IPS DF 6.9 (cell line): ENCODE measurements at regions not wholly inside any gene's neighbourhood (a gene's known extent, or its start where the extent isn't known, plus 50 kb on each side); places are given as distances from the start of the nearest gene placed in this dataset.

ENCODE experiments used
- DNase-seq: peaks from one replicate; pipeline ENCODE4 v3.0.0-alpha.2; 2013; ENCODE audit warnings: low read depth, low spot score
- H3K27ac ChIP-seq: one replicate; pipeline ENCODE4 v1.5.1; 2013; ENCODE audit warnings: low read length, control low read depth
- H3K27me3 ChIP-seq: 2 replicates; pipeline ENCODE4 v1.6.1; 2013; ENCODE audit warnings: mild to moderate bottlenecking, low read length; ENCODE audit not compliant: control insufficient read depth, insufficient read depth
- H3K36me3 ChIP-seq: 2 replicates; pipeline ENCODE4 v1.6.1; 2013; ENCODE audit warnings: low read length; ENCODE audit not compliant: control insufficient read depth, insufficient read depth
- H3K4me1 ChIP-seq: 2 replicates; pipeline ENCODE4 v1.6.1; 2013; ENCODE audit warnings: low read length; ENCODE audit not compliant: control insufficient read depth, insufficient read depth
- H3K4me3 ChIP-seq: 2 replicates; pipeline ENCODE4 v1.5.1; 2013; ENCODE audit warnings: mild to moderate bottlenecking, low read length
- H3K9me3 ChIP-seq: 2 replicates; pipeline ENCODE4 v1.6.1; 2013; ENCODE audit warnings: low read length, inconsistent platforms; ENCODE audit not compliant: control insufficient read depth, insufficient read depth
- WGBS: extraction: QIAGEN DNeasy Blood & Tissue Kit; methylation state at CpG from one replicate; pipeline ENCODE4 v1.1.7; 2013; ENCODE audit warnings: mixed read lengths, missing lambda C conversion rate; ENCODE audit not compliant: insufficient read length, insufficient coverage; 5-methylcytosine and 5-hydroxymethylcytosine counted together

GRCh38 chr6:148203970-148204369 lies 138.7 kb upstream of the SASH1 start:
- Histone ChIP-seq H3K4me3 (no peak overlapping the region), H3K36me3 (no peaks in the 10 kb centered on the region), H3K27me3 (no peaks in the 10 kb centered on the region), H3K9me3 (no peaks in the 10 kb centered on the region), H3K27ac (no peak overlapping the region), H3K4me1 (no peaks in the 10 kb centered on the region)
- DNase-seq, result no peak
- WGBS, result no CpG with 5 or more reads among the region's 9 CpGs

GRCh38 chr6:148208298-148208697 lies 134.3 kb upstream of the SASH1 start:
- H3K27me3 ChIP-seq, result no peaks in the 10 kb centered on the region
- DNase-seq, result no peak
- H3K9me3 ChIP-seq, result no peaks in the 10 kb centered on the region
- H3K4me3 ChIP-seq, result no peak overlapping the region
- no peaks in the 10 kb centered on the region for H3K4me1 ChIP-seq
- WGBS, result no CpG with 5 or more reads among the region's 3 CpGs
- no peaks in the 10 kb centered on the region for H3K36me3 ChIP-seq
- H3K27ac ChIP-seq, result no peak overlapping the region

GRCh38 chr6:148211777-148212324 lies 130.8 kb upstream of the SASH1 start:
- no CpG with 5 or more reads among the region's 11 CpGs for WGBS
- Histone ChIP-seq H3K4me1 (no peaks in the 10 kb centered on the region; the same call in 1 of the 2 replicates), H3K27ac (no peak overlapping the region), H3K36me3 (no peaks in the 10 kb centered on the region), H3K27me3 (no peaks in the 10 kb centered on the region), H3K4me3 (no peak overlapping the region), H3K9me3 (no peaks in the 10 kb centered on the region)
- DNase-seq, result no peak

- WGBS, result 100% methylated on average over 2 of the region's 3 CpGs
- Histone ChIP-seq H3K9me3 (no peaks in the 10 kb centered on the region), H3K27ac (no peak overlapping the region), H3K4me3 (no peak overlapping the region), H3K27me3 (no peaks in the 10 kb centered on the region), H3K4me1 (no peaks in the 10 kb centered on the region; the same call in 1 of the 2 replicates), H3K36me3 (no peaks in the 10 kb centered on the region)
- no peak for DNase-seq
Observed at GRCh38 chr6:148212366-148212765, 130.3 kb upstream of the SASH1 start.

GRCh38 chr6:148213366-148213765 lies 129.3 kb upstream of the SASH1 start:
- no CpG with 5 or more reads among the region's 3 CpGs for WGBS
- no peaks in the 10 kb centered on the region for H3K27me3 ChIP-seq
- H3K27ac ChIP-seq, result no peak overlapping the region
- DNase-seq, result no peak
- no peaks in the 10 kb centered on the region for H3K9me3 ChIP-seq
- H3K4me1 ChIP-seq, result no peaks in the 10 kb centered on the region; the same call in 1 of the 2 replicates
- H3K4me3 ChIP-seq, result no peak overlapping the region
- no peaks in the 10 kb centered on the region for H3K36me3 ChIP-seq

- no CpG with 5 or more reads among the region's 5 CpGs for WGBS
- Histone ChIP-seq H3K4me1 (no peaks in the 10 kb centered on the region; the same call in 1 of the 2 replicates), H3K27ac (no peak overlapping the region), H3K4me3 (no peak overlapping the region), H3K27me3 (no peaks in the 10 kb centered on the region), H3K9me3 (no peaks in the 10 kb centered on the region), H3K36me3 (no peaks in the 10 kb centered on the region)
- no peak for DNase-seq
Observed at GRCh38 chr6:148214667-148215066, 128.0 kb upstream of the SASH1 start.

GRCh38 chr6:148217051-148217450 lies 125.6 kb upstream of the SASH1 start:
- Histone ChIP-seq H3K4me1 (no peaks in the 10 kb centered on the region; the same call in 1 of the 2 replicates), H3K27me3 (no peaks in the 10 kb centered on the region), H3K4me3 (no peak overlapping the region), H3K9me3 (no peaks in the 10 kb centered on the region), H3K36me3 (no peaks in the 10 kb centered on the region), H3K27ac (no peak overlapping the region)
- no CpG with 5 or more reads among the region's 4 CpGs for WGBS
- DNase-seq, result no peak

GRCh38 chr6:148217921-148218320 lies 124.7 kb upstream of the SASH1 start:
- Histone ChIP-seq H3K27me3 (no peaks in the 10 kb centered on the region), H3K27ac (no peak overlapping the region), H3K9me3 (no peaks in the 10 kb centered on the region), H3K36me3 (no peaks in the 10 kb centered on the region), H3K4me1 (no peaks in the 10 kb centered on the region; the same call in 1 of the 2 replicates), H3K4me3 (no peak overlapping the region)
- DNase-seq, result no peak
- WGBS, result no CpG with 5 or more reads among the region's 3 CpGs

GRCh38 chr6:148218542-148219258 lies 123.9 kb upstream of the SASH1 start:
- Histone ChIP-seq H3K4me3 (no peak overlapping the region), H3K4me1 (no peaks in the 10 kb centered on the region; the same call in 1 of the 2 replicates), H3K36me3 (no peaks in the 10 kb centered on the region), H3K27me3 (no peaks in the 10 kb centered on the region), H3K27ac (no peak overlapping the region), H3K9me3 (no peaks in the 10 kb centered on the region)
- no CpG with 5 or more reads among the region's 3 CpGs for WGBS
- no peak for DNase-seq

GRCh38 chr6:148221196-148221979 lies 121.2 kb upstream of the SASH1 start:
- no CpG with 5 or more reads among the region's 6 CpGs for WGBS
- Histone ChIP-seq H3K9me3 (no peaks in the 10 kb centered on the region), H3K27me3 (no peaks in the 10 kb centered on the region), H3K4me1 (no peaks in the 10 kb centered on the region; the same call in 1 of the 2 replicates), H3K36me3 (no peaks in the 10 kb centered on the region), H3K27ac (no peak overlapping the region), H3K4me3 (no peak overlapping the region)
- DNase-seq, result no peak
